ENCODE measurements at regions not wholly inside any gene's neighbourhood (a gene's known extent, or its start where the extent isn't known, plus 50 kb on each side); places are given as distances from the start of the nearest gene placed in this dataset.

DNA sequence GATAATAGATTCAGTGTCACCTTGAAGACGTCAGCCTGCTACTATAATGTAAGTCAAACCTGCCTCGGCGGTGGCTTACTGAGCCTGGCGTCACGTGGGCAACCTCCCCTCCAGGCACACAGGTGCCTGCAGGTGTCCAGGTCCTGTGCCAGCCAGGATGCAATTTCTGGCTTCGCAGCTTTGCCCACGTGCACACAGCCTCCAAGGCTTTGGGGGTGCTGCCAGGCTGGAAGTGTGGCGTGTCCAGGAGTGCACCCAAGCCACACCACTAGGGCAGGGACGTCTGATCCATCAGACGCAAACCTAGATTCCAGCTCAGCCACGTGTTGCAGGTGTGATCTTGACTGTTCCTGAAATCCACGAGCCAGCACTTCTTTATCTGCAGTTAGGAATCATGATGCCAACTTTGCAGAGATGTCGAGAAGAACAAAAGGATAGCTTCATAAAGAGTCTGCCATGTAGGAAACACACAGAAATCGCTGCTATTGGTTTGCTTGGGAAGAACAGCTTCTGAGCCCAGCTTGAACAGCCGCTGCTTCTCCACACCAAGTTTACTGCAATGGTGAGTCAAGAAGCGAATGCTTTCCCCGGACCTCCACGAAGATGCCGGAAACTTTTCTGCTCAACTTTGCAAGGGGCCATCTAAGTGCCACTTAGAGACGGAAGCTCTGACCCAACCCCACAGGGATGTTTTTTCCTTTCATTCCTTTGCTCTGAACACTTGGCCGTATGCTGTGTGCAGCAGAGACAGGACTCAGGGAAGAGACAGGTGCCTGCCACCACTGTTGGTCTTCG, 84.2 kb upstream of the SALL3 start:
- dilution Hi-C loops (cut with MboI; ENCODE audit: extremely low pct_ligation_motif_present, low sequenced_read_pairs), result no loop called here
- Histone ChIP-seq H3K79me2 (ENCODE audit: control insufficient read depth, insufficient read depth, low read length) (no peaks in the 10 kb centered on the region), H3K9me3 (ENCODE audit: control insufficient read depth, low read depth, low read length) (peaks cover 16% of the 10 kb centered on the region), H3K27ac (ENCODE audit: control insufficient read depth, insufficient read depth, low read length) (no peak overlapping the region), H3K27me3 (ENCODE audit: control insufficient read depth, extremely low read depth, insufficient read depth, low read length) (no peaks in the 10 kb centered on the region), H2AFZ (ENCODE audit: control insufficient read depth, low read length) (no peak overlapping the region), H4K20me1 (ENCODE audit: control insufficient read depth, extremely low read depth, insufficient read depth, low read length) (no peaks in the 10 kb centered on the region), H3K4me2 (ENCODE audit: control insufficient read depth, extremely low read depth, insufficient read depth, low read depth, low read length) (no peak overlapping the region), H3K36me3 (ENCODE audit: control insufficient read depth in 2 of 2, extremely low read depth in 1 of 2, insufficient read depth in 2 of 2, low read length in 2 of 2) (no peaks in the 10 kb centered on the region), H3K9me1 (ENCODE audit: control insufficient read depth, extremely low read depth, insufficient read depth, low read length) (no peaks in the 10 kb centered on the region), H3K4me1 (ENCODE audit: control insufficient read depth, extremely low read depth, insufficient read depth, low read length) (no peaks in the 10 kb centered on the region), H3K4me3 (ENCODE audit: control insufficient read depth in 2 of 3, extremely low read depth in 1 of 3, insufficient read depth in 2 of 3, low read depth in 1 of 3, low read length in 3 of 3) (no peak overlapping the region), H3K9ac (ENCODE audit: control insufficient read depth, extremely low read depth, insufficient read depth, low read length) (no peak overlapping the region)
- DNase-seq (ENCODE audit: low read depth, low spot score) (no peak), FAIRE-seq (no peak)
- TF ChIP-seq, protein P1, sequence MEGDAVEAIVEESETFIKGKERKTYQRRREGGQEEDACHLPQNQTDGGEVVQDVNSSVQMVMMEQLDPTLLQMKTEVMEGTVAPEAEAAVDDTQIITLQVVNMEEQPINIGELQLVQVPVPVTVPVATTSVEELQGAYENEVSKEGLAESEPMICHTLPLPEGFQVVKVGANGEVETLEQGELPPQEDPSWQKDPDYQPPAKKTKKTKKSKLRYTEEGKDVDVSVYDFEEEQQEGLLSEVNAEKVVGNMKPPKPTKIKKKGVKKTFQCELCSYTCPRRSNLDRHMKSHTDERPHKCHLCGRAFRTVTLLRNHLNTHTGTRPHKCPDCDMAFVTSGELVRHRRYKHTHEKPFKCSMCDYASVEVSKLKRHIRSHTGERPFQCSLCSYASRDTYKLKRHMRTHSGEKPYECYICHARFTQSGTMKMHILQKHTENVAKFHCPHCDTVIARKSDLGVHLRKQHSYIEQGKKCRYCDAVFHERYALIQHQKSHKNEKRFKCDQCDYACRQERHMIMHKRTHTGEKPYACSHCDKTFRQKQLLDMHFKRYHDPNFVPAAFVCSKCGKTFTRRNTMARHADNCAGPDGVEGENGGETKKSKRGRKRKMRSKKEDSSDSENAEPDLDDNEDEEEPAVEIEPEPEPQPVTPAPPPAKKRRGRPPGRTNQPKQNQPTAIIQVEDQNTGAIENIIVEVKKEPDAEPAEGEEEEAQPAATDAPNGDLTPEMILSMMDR (optimal IDR thresholded peaks at IDR 0.05 in 1 of 3, IDR thresholded peaks at IDR 0.05 in 1 of 3, conservative IDR thresholded peaks at IDR 0.05 in 1 of 3; ENCODE audit: extremely low read depth in 1 of 3, insufficient read depth in 2 of 3, low read length in 3 of 3), result no peak
- no peak for TF ChIP-seq EZH2 (IDR thresholded peaks at IDR 0.05; ENCODE audit: low read length)

DNA sequence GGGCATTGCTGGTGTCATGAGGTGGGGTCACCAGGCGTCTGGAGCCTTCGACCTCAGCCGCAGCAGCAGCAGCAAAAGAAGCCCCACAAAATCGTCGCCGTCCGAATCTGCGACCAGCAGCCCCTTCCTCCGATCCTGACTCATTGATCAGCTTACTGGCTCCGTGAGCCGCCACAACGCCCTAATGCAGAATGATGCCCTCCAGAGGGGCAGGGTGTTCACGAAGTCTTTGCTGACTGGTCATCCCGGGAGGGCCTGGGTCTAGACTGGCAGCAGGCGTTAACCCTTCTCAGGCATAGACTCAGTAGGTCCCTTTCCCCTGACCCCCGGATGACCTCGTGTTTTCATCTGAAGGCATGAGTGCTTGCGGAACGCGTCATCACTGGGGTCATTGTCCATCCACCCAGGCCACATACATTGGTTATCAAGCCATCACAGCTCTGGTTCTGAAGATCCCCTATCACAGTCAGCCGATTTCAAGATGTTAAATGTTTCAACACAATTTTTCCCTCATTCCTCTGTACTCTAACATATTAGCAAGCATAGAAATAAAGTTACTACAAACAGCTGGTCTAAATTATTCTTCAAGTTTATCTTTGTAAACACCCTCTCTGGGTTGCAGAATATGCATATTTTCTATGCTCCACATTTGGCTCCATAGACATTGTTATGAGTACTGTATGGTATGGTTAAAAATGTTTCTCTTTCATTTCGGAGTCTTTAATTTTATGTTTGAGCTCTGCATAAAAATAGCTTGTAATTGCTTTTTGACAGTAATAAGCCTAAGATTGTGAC, 83.3 kb upstream of the SALL3 start:
- Histone ChIP-seq H4K20me1 (ENCODE audit: control insufficient read depth, extremely low read depth, insufficient read depth, low read length) (no peaks in the 10 kb centered on the region), H3K4me3 (ENCODE audit: control insufficient read depth in 2 of 3, extremely low read depth in 1 of 3, insufficient read depth in 2 of 3, low read depth in 1 of 3, low read length in 3 of 3) (no peak overlapping the region), H3K9me1 (ENCODE audit: control insufficient read depth, extremely low read depth, insufficient read depth, low read length) (no peaks in the 10 kb centered on the region), H3K9me3 (ENCODE audit: control insufficient read depth, low read depth, low read length) (peaks cover 18% of the 10 kb centered on the region), H3K4me2 (ENCODE audit: control insufficient read depth, extremely low read depth, insufficient read depth, low read depth, low read length) (no peak overlapping the region), H3K27me3 (ENCODE audit: control insufficient read depth, extremely low read depth, insufficient read depth, low read length) (no peaks in the 10 kb centered on the region), H3K79me2 (ENCODE audit: control insufficient read depth, insufficient read depth, low read length) (no peaks in the 10 kb centered on the region), H3K9ac (ENCODE audit: control insufficient read depth, extremely low read depth, insufficient read depth, low read length) (no peak overlapping the region), H3K27ac (ENCODE audit: control insufficient read depth, insufficient read depth, low read length) (no peak overlapping the region), H3K36me3 (ENCODE audit: control insufficient read depth in 2 of 2, extremely low read depth in 1 of 2, insufficient read depth in 2 of 2, low read length in 2 of 2) (no peaks in the 10 kb centered on the region), H3K4me1 (ENCODE audit: control insufficient read depth, extremely low read depth, insufficient read depth, low read length) (no peaks in the 10 kb centered on the region), H2AFZ (ENCODE audit: control insufficient read depth, low read length) (no peak overlapping the region)
- DNase-seq (ENCODE audit: low read depth, low spot score), result no peak
- TF ChIP-seq EZH2 (IDR thresholded peaks at IDR 0.05; ENCODE audit: low read length), result no peak
- TF ChIP-seq, protein P1 (optimal IDR thresholded peaks at IDR 0.05 in 1 of 3, IDR thresholded peaks at IDR 0.05 in 1 of 3, conservative IDR thresholded peaks at IDR 0.05 in 1 of 3; ENCODE audit: extremely low read depth in 1 of 3, insufficient read depth in 2 of 3, low read length in 3 of 3), result no peak
- no peak for FAIRE-seq
- dilution Hi-C loops (cut with MboI; ENCODE audit: extremely low pct_ligation_motif_present, low sequenced_read_pairs), result no loop called here

Measured in keratinocyte (primary cell).